Ovary (tissue), 7 donors: ENCODE measurements at regions not wholly inside any gene's neighbourhood (a gene's known extent, or its start where the extent isn't known, plus 50 kb on each side); places are given as distances from the start of the nearest gene placed in this dataset.

Experiments
- DNase-seq, 5 donors: peaks; one replicate each; pipeline ENCODE4 v3.0.0-alpha.2; 2019 to 2020
- H3K27ac ChIP-seq, 2 donors: fragments of 200-600 bp; one replicate each; pipeline versions ENCODE4 v1.5.1 to v1.8.0; 2019 to 2022
- H3K27me3 ChIP-seq: fragments of 200-600 bp; one replicate; pipeline ENCODE4 v1.8.0; 2022
- H3K36me3 ChIP-seq: fragments of 200-600 bp; sonication (generic); one replicate; pipeline ENCODE4 v1.5.1; 2019
- H3K4me1 ChIP-seq: one replicate; pipeline ENCODE4 v1.8.1; 2013; ENCODE audit warnings: mild to moderate bottlenecking, moderate library complexity; ENCODE audit not compliant: insufficient read depth
- H3K4me3 ChIP-seq: fragments of 200-600 bp; sonication (generic); one replicate; pipeline ENCODE4 v1.5.1; 2017
- H3K9me3 ChIP-seq, 2 donors: fragments of 200-600 bp in 1 of 2; sonication (generic) in 1 of 2; one replicate each; pipeline versions ENCODE4 v1.5.1 to v1.8.1; 2013 to 2019; ENCODE audit warnings: mild to moderate bottlenecking in 1 of 2, moderate library complexity in 1 of 2
- EP300 ChIP-seq: sonication (generic); formaldehyde crosslinking; IDR thresholded peaks from one replicate; pipeline ENCODE4 v1.6.1; 2017; ENCODE audit warnings: antibody characterized with exemption
- POLR2A ChIP-seq: fragments of 450-650 bp; IDR thresholded peaks from one replicate; pipeline ENCODE4 v1.6.1; 2017; ENCODE audit warnings: antibody characterized with exemption, mild to moderate bottlenecking, moderate library complexity
- WGBS, 3 donors: extraction: QIAGEN DNeasy Blood & Tissue Kit in 1 of 3; methylation state at CpG; one replicate each; pipeline versions ENCODE4 v1.1.5 to v1.1.7; 2013 to 2017; 5-methylcytosine and 5-hydroxymethylcytosine counted together
- intact Hi-C, 4 donors: fragments of 100-400 bp; cut with DNase I; formaldehyde crosslinking; loops; one replicate each; pipeline versions ENCODE4 v1.11.0 to v1.15.1; 2022 to 2023
- TF ChIP-seq, protein P1 (sequence below), 3 donors: fragments of 450-650 bp in 2 of 3; fragments of 200-600 bp in 1 of 3; IDR thresholded peaks; one replicate each; pipeline versions ENCODE4 v1.5.1 to v1.8.0; 2016 to 2022; ENCODE audit warnings: antibody characterized with exemption in 3 of 3, mild to moderate bottlenecking in 1 of 3
- donor health status: DM: no; HTN: no; CAD: no; lungs with moderate emphysema.
- donor health status: DM: no; HTN: no; CAD: no.
- donor health status: Bipolar disorder and iron deficiency.
- donor health status: DM: no; HTN: no; CAD: no.
- donor health status: DM: yes; HTN: yes; CAD: no.

GRCh38 chr4:101693842-101694398 is 96.6 kb upstream of the BANK1 start:
- Histone ChIP-seq H3K4me3 (no peak overlapping the region), H3K27me3 (no peaks in the 10 kb centered on the region), H3K36me3 (no peaks in the 10 kb centered on the region), H3K27ac (no peak overlapping the region), H3K9me3 (no peaks in the 10 kb centered on the region), H3K4me1 (no peaks in the 10 kb centered on the region)
- no peak for DNase-seq
- 43 to 57% (median 48%) methylated on average over 6 of the region's 6 CpGs for WGBS, 3 donors
- TF ChIP-seq, protein P1, sequence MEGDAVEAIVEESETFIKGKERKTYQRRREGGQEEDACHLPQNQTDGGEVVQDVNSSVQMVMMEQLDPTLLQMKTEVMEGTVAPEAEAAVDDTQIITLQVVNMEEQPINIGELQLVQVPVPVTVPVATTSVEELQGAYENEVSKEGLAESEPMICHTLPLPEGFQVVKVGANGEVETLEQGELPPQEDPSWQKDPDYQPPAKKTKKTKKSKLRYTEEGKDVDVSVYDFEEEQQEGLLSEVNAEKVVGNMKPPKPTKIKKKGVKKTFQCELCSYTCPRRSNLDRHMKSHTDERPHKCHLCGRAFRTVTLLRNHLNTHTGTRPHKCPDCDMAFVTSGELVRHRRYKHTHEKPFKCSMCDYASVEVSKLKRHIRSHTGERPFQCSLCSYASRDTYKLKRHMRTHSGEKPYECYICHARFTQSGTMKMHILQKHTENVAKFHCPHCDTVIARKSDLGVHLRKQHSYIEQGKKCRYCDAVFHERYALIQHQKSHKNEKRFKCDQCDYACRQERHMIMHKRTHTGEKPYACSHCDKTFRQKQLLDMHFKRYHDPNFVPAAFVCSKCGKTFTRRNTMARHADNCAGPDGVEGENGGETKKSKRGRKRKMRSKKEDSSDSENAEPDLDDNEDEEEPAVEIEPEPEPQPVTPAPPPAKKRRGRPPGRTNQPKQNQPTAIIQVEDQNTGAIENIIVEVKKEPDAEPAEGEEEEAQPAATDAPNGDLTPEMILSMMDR (IDR thresholded peaks at IDR 0.05), result no peak
- TF ChIP-seq POLR2A (no peak), EP300 (no peak)
- intact Hi-C loops, result no loop called here

DNA sequence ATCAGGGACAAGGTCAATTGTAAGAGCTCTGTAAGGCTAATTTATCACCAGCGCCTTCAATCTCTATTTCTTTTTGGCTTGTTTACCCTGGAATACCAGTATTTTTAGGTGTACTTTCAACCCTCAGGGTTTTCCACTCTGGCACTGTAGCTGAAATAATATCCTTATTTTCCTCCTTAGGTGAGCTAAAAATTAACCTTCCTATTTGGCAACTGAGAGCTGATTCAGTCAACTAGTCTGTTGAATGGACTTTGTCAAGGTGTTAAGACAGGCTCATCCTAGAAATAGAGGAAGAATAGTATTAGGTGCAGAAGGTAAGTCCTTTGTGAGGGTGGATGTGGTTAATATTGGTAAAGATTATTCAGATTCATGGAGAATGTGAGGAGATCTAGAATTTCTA is 101.3 kb upstream of the BANK1 start:
- Histone ChIP-seq H3K4me1 (no peaks in the 10 kb centered on the region), H3K36me3 (no peaks in the 10 kb centered on the region), H3K4me3 (no peak overlapping the region), H3K27me3 (no peaks in the 10 kb centered on the region), H3K27ac (no peak overlapping the region), H3K9me3 (no peaks in the 10 kb centered on the region)
- DNase-seq, result no peak
- TF ChIP-seq, protein P1 (IDR thresholded peaks at IDR 0.05), result no peak
- TF ChIP-seq POLR2A (no peak), EP300 (no peak)
- 88 to 94% (median 92%) methylated on average over 1 of the region's 1 CpG for WGBS, 3 donors
- intact Hi-C loops, result no loop called here

GRCh38 chr4:101685126-101685525 is 105.4 kb upstream of the BANK1 start:
- Histone ChIP-seq H3K4me1 (no peaks in the 10 kb centered on the region), H3K4me3 (no peak overlapping the region), H3K27ac (no peak overlapping the region), H3K27me3 (no peaks in the 10 kb centered on the region), H3K36me3 (no peaks in the 10 kb centered on the region), H3K9me3 (no peaks in the 10 kb centered on the region)
- TF ChIP-seq POLR2A (no peak), EP300 (no peak)
- TF ChIP-seq, protein P1 (IDR thresholded peaks at IDR 0.05), result no peak
- 46 to 65% (median 56%) methylated on average over 1 of the region's 1 CpG for WGBS, 3 donors
- intact Hi-C loops, result no loop called here
- DNase-seq, result no peak

- no peaks in the 10 kb centered on the region for H3K27me3 ChIP-seq
- H3K4me1 ChIP-seq, result no peaks in the 10 kb centered on the region
- H3K27ac ChIP-seq, result no peak overlapping the region
- H3K9me3 ChIP-seq, result no peaks in the 10 kb centered on the region
- H3K4me3 ChIP-seq, result no peak overlapping the region
- intact Hi-C loops, result no loop called here
- no peak for DNase-seq
- 82 to 90% (median 84%) methylated on average over 3 of the region's 3 CpGs for WGBS, 3 donors
- no peaks in the 10 kb centered on the region for H3K36me3 ChIP-seq
- TF ChIP-seq, protein P1 (IDR thresholded peaks at IDR 0.05), result no peak
- TF ChIP-seq POLR2A (no peak), EP300 (no peak)
Observed at GRCh38 chr4:101682946-101683345, 107.6 kb upstream of the BANK1 start.
